ENCODE measurements at regions not wholly inside any gene's neighbourhood (a gene's known extent, or its start where the extent isn't known, plus 50 kb on each side); places are given as distances from the start of the nearest gene placed in this dataset.

DNA sequence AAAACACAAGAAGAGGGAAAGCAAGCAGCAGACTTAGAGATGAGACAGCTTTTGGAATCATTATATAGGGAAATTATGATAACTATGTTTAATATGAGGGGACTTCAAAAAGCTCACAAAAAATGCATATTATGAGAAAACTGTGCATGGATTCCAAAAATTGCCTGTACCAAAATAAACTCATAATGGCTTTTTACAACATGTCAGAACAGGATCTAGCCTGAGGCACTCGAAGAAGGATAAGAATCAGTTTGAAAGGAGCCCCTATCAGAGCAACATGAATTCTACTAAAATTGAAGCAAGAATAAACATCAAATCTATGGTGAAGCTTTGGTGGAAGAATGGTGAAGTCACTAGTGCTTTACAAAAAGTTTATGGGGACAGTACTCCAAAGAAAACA lies 187.4 kb downstream of the RDH14 start:
- TF ChIP-seq CTCF (IDR thresholded peaks at IDR 0.05) (no peak), POLR2A (IDR thresholded peaks at IDR 0.05) (no peak)
